ENCODE measurements at regions not wholly inside any gene's neighbourhood (a gene's known extent, or its start where the extent isn't known, plus 50 kb on each side); places are given as distances from the start of the nearest gene placed in this dataset.

GRCh38 chr17:77472468-77473310 is 331.9 kb downstream of the SEC14L1 start:
- TF ChIP-seq CTCF (IDR thresholded peaks at IDR 0.05; ENCODE audit: insufficient read depth, low read length, poor library complexity, severe bottlenecking) (no peak), EZH2phosphoT487 (conservative IDR thresholded peaks at IDR 0.05; ENCODE audit: low read length) (no peak)
